SK-N-MC (cell line): ENCODE measurements at regions not wholly inside any gene's neighbourhood (a gene's known extent, or its start where the extent isn't known, plus 50 kb on each side); places are given as distances from the start of the nearest gene placed in this dataset.

ENCODE experiments used
- EZH2 ChIP-seq: fragments of 200-600 bp; sonication (generic); IDR thresholded peaks from one replicate; pipeline ENCODE4 v1.6.1; 2017; ENCODE audit warnings: antibody characterized with exemption
- FOXP2 ChIP-seq: optimal IDR thresholded peaks from 2 replicates; pipeline ENCODE3; 2011; ENCODE audit warnings: mild to moderate bottlenecking, moderate library complexity; ENCODE audit not compliant: insufficient read depth; ENCODE audit errors: extremely low read length, control extremely low read depth
- POLR2AphosphoS5 ChIP-seq: IDR thresholded peaks from 2 replicates; pipeline ENCODE4 v1.6.1; 2012; ENCODE audit warnings: mild to moderate bottlenecking, low read depth, low read length, borderline replicate concordance

DNA sequence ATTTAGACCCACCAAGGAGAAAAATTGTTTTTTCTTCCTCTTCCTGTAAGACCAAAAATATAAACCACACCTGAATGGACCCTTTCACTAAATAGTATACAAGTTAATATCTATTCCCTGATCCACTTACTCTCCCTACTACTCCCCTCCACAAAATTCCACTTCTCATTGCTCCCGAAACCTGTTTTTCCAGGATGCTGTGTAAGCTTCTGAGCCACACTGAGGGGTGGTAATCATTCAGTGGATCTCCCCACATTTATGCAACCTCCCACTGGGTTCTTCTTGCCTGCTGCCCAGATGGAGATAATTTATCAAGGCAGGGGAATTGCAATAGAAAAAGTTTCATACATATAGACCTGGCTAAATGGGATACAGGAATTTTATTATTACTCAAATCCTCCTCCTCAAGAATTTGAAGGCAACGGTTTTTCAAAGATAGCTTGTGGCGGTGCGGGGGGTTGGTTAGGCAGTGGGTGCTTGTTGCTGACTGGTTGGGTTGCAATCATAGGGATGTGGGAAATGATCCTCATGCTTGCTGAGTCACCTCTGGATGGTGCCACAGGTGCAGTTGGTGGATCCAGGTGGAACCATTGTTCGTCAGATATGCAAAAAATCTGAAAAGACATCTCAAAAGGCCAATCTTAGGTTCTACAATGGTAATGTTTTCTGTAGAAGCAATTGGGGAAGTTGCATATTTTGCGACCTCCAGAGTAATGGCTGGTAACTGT is 970.3 kb downstream of the CNTNAP5 start:
- no peak for TF ChIP-seq POLR2AphosphoS5
- no peak for TF ChIP-seq EZH2
- no peak for TF ChIP-seq FOXP2
